ENCODE measurements at regions not wholly inside any gene's neighbourhood (a gene's known extent, or its start where the extent isn't known, plus 50 kb on each side); places are given as distances from the start of the nearest gene placed in this dataset.

- Histone ChIP-seq H3K4me3 (no peak overlapping the region), H3K9me3 (replicated peaks) (no peaks in the 10 kb centered on the region), H3K27ac (no peak overlapping the region), H3K27me3 (replicated peaks) (no peaks in the 10 kb centered on the region), H3K36me3 (no peaks in the 10 kb centered on the region; the same call in 1 of the 2 replicates), H3K4me1 (replicated peaks) (peaks cover 31% of the 10 kb centered on the region)
- DNase-seq (ENCODE audit: low read depth in 1 of 2, low spot score in 2 of 2), result no peak
These were observed 99.4 kb upstream of the MAP3K1 start for GRCh38 chr5:56715986-56716385.

- H3K27ac ChIP-seq, result no peak overlapping the region
- no peaks in the 10 kb centered on the region; the same call in 1 of the 2 replicates for H3K36me3 ChIP-seq
- DNase-seq (ENCODE audit: low read depth in 1 of 2, low spot score in 2 of 2), result no peak
- H3K9me3 ChIP-seq (replicated peaks), result no peaks in the 10 kb centered on the region
- no peaks in the 10 kb centered on the region for H3K27me3 ChIP-seq (replicated peaks)
- peaks cover 37% of the 10 kb centered on the region for H3K4me1 ChIP-seq (replicated peaks)
- H3K4me3 ChIP-seq, result no peak overlapping the region
These were observed 102.3 kb upstream of the MAP3K1 start for GRCh38 chr5:56712895-56713591.

GRCh38 chr5:56710826-56711590 is 104.3 kb upstream of the MAP3K1 start:
- H3K4me1 ChIP-seq (replicated peaks), result peaks cover 25% of the 10 kb centered on the region
- peak; percentile 68 to 91 for DNase-seq (ENCODE audit: low read depth in 1 of 2, low spot score in 2 of 2)
- no peaks in the 10 kb centered on the region for H3K27me3 ChIP-seq (replicated peaks)
- no peaks in the 10 kb centered on the region; the same call in 1 of the 2 replicates for H3K36me3 ChIP-seq
- H3K9me3 ChIP-seq (replicated peaks), result no peaks in the 10 kb centered on the region
- peak overlapping the region; percentile 78 for H3K27ac ChIP-seq
- no peak overlapping the region for H3K4me3 ChIP-seq

GRCh38 chr5:56706504-56706903 is 108.8 kb upstream of the MAP3K1 start:
- Histone ChIP-seq H3K9me3 (replicated peaks) (no peaks in the 10 kb centered on the region), H3K27me3 (replicated peaks) (no peaks in the 10 kb centered on the region), H3K4me1 (replicated peaks) (peaks cover 9% of the 10 kb centered on the region), H3K27ac (no peak overlapping the region), H3K36me3 (no peaks in the 10 kb centered on the region), H3K4me3 (no peak overlapping the region)
- no peak for DNase-seq (ENCODE audit: low read depth in 1 of 2, low spot score in 2 of 2)

GRCh38 chr5:56705217-56705616 is 110.1 kb upstream of the MAP3K1 start:
- no peak overlapping the region for H3K27ac ChIP-seq
- no peaks in the 10 kb centered on the region for H3K9me3 ChIP-seq (replicated peaks)
- H3K36me3 ChIP-seq, result no peaks in the 10 kb centered on the region
- no peaks in the 10 kb centered on the region for H3K27me3 ChIP-seq (replicated peaks)
- no peak for DNase-seq (ENCODE audit: low read depth in 1 of 2, low spot score in 2 of 2)
- no peaks in the 10 kb centered on the region for H3K4me1 ChIP-seq (replicated peaks)
- no peak overlapping the region for H3K4me3 ChIP-seq

DNA sequence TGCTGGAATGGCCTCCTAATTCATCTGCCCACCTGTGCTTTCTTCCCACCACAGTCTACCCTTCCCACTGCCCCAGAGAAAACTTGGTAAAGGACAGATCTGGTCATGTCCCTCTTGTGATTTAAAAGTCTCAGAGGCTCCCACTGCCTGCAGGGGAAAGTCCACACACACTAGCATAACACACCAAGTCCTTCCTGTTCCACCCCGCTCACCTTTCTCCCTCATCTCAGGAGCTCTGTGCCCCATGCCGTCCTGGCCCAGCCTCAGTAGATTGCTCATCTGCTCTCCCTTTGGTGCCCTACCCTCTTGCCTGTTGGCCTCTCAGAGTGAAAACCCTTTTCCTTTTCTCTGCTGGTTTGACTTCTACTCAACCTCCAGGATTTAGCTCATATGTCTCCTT is 111.4 kb upstream of the MAP3K1 start:
- DNase-seq (ENCODE audit: low read depth in 1 of 2, low spot score in 2 of 2), result no peak
- Histone ChIP-seq H3K9me3 (replicated peaks) (no peaks in the 10 kb centered on the region), H3K27ac (no peak overlapping the region), H3K36me3 (no peaks in the 10 kb centered on the region), H3K4me3 (no peak overlapping the region), H3K4me1 (replicated peaks) (peaks cover 2% of the 10 kb centered on the region; the same call in 1 of the 2 replicates), H3K27me3 (replicated peaks) (no peaks in the 10 kb centered on the region)

DNA sequence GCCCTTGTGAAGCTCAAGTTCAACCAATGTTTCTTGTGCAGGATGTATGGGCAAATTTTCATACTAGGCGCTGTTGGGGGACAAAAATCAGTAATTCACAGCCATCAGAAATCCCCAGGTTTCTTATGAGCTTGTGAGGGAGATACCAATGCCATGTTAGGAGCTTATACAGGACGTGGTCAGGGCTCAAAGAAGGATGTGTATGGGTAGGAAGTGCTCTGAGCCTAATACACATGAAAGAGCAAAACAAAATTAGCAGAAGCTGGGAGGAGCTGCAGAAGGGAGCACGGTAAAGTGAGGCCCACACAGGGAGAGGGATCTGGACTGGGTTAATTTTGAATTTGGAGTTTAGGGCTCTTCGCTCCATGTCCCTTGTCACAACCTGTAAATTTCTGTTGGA is 114.6 kb upstream of the MAP3K1 start:
- Histone ChIP-seq H3K27me3 (replicated peaks) (no peaks in the 10 kb centered on the region), H3K9me3 (replicated peaks) (no peaks in the 10 kb centered on the region)

GRCh38 chr5:56699538-56699937 is 115.8 kb upstream of the MAP3K1 start:
- H3K27me3 ChIP-seq (replicated peaks), result no peaks in the 10 kb centered on the region
- DNase-seq (ENCODE audit: low read depth in 1 of 2, low spot score in 2 of 2), result no peak
- H3K4me3 ChIP-seq, result no peak overlapping the region
- peaks cover 9% of the 10 kb centered on the region; the same call in 1 of the 2 replicates for H3K4me1 ChIP-seq (replicated peaks)
- H3K9me3 ChIP-seq (replicated peaks), result no peaks in the 10 kb centered on the region
- H3K36me3 ChIP-seq, result no peaks in the 10 kb centered on the region
- no peak overlapping the region for H3K27ac ChIP-seq

More for the DNA sequence above, 114.6 kb upstream of the MAP3K1 start:
- no peak for DNase-seq (ENCODE audit: low read depth in 1 of 2, low spot score in 2 of 2)
- Histone ChIP-seq H3K27ac (no peak overlapping the region), H3K4me3 (no peak overlapping the region), H3K36me3 (no peaks in the 10 kb centered on the region), H3K4me1 (replicated peaks) (peaks cover 9% of the 10 kb centered on the region; the same call in 1 of the 2 replicates)

- Histone ChIP-seq H3K4me1 (replicated peaks) (peaks cover 9% of the 10 kb centered on the region; the same call in 1 of the 2 replicates), H3K36me3 (no peaks in the 10 kb centered on the region), H3K9me3 (replicated peaks) (no peaks in the 10 kb centered on the region), H3K27ac (no peak overlapping the region), H3K4me3 (no peak overlapping the region), H3K27me3 (replicated peaks) (no peaks in the 10 kb centered on the region)
- no peak for DNase-seq (ENCODE audit: low read depth in 1 of 2, low spot score in 2 of 2)
These were observed 116.6 kb upstream of the MAP3K1 start for GRCh38 chr5:56698463-56699381.

GRCh38 chr5:56696900-56697299 is 118.4 kb upstream of the MAP3K1 start:
- H3K27me3 ChIP-seq (replicated peaks), result no peaks in the 10 kb centered on the region
- H3K4me1 ChIP-seq (replicated peaks), result peaks cover 9% of the 10 kb centered on the region; the same call in 1 of the 2 replicates
- H3K4me3 ChIP-seq, result no peak overlapping the region
- H3K9me3 ChIP-seq (replicated peaks), result no peaks in the 10 kb centered on the region
- no peak overlapping the region for H3K27ac ChIP-seq
- DNase-seq (ENCODE audit: low read depth in 1 of 2, low spot score in 2 of 2), result no peak
- H3K36me3 ChIP-seq, result no peaks in the 10 kb centered on the region

DNA sequence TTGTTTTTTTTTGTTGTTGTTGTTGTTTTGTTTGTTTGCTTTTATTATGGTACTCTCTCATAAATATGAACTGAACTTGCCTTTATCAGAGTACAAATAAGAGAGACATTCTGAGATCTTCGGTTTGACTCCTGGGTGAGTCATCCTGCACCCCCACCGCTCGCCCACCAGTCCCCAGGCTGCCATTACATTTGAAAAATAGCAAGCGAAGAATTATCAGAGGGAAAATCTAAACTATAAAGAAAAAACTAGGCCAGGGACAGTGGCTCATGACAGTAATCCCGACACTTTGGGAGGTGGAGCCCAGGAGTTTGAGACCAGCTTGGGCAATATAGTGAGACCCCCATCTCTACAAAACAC is 122.1 kb upstream of the MAP3K1 start:
- H3K27ac ChIP-seq, result no peak overlapping the region
- H3K4me1 ChIP-seq (replicated peaks), result no peaks in the 10 kb centered on the region
- no peaks in the 10 kb centered on the region for H3K27me3 ChIP-seq (replicated peaks)
- no peak for DNase-seq (ENCODE audit: low read depth in 1 of 2, low spot score in 2 of 2)
- H3K4me3 ChIP-seq, result no peak overlapping the region
- H3K36me3 ChIP-seq, result no peaks in the 10 kb centered on the region
- H3K9me3 ChIP-seq (replicated peaks), result no peaks in the 10 kb centered on the region

DNA sequence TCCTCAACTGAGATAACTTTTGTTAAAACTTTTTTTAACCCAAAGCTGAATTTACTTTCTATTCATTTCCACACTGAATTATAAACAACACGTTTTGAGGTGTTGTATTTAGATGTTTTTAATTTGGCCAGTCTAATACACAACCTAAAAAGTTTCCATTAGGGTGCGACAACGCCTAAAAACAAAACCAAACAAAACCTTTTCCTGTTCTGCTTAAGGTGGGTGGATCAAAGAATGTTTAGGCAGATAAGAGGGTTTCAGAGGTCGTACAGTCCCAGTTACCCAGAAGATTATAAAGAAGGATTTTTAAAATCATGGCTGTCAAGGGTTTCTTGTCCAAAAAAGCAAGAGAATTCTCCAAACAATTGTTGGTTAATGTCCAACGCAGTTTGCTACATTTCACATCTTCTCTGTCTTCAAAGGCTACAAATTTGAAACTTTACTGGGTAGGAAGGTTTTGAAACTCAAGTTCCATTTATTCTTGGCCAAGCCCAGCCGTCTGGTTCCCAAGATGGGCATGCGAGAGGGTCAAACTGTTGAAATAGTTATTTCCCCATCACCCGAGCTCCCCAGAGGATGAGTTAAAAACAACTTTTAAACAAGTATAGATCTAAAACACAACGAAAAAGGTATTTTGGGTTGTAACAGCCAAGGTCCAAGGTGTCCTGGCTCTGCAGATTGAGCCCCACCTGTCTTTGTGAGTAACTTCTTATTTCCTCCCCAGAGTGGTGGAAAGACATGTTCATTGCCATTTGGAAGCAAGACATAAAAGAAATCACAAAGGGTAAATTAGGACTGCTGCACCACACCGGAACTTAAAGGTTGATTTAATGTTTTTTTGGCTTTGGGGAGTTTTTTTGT is 122.8 kb upstream of the MAP3K1 start:
- no peaks in the 10 kb centered on the region for H3K27me3 ChIP-seq (replicated peaks)
- H3K4me1 ChIP-seq (replicated peaks), result no peaks in the 10 kb centered on the region
- no peak overlapping the region for H3K4me3 ChIP-seq
- H3K9me3 ChIP-seq (replicated peaks), result no peaks in the 10 kb centered on the region
- DNase-seq (ENCODE audit: low read depth in 1 of 2, low spot score in 2 of 2), result no peak
- H3K36me3 ChIP-seq, result no peaks in the 10 kb centered on the region
- no peak overlapping the region for H3K27ac ChIP-seq

DNA sequence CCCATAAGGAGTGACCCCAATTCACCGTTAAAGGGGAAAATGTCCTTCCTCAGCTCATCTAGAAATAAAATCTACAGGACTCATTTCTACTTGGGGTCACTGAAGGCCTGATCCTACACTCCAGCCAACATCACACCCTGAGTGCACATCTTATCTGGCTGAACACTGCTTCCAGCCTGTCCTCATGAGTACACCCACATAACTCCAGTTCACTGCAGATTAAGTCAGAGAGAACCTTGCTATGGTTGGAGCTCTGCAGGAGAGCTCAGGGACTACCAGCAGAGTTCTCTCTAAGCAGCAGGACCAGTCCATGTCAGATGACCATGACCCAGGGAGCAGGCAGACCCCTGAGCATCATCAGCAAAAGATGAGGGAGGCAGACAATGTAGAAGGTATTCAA is 126.9 kb upstream of the MAP3K1 start:
- H3K36me3 ChIP-seq, result no peaks in the 10 kb centered on the region
- no peaks in the 10 kb centered on the region for H3K9me3 ChIP-seq (replicated peaks)
- no peak for DNase-seq (ENCODE audit: low read depth in 1 of 2, low spot score in 2 of 2)
- no peaks in the 10 kb centered on the region for H3K27me3 ChIP-seq (replicated peaks)
- H3K4me1 ChIP-seq (replicated peaks), result no peaks in the 10 kb centered on the region
- no peak overlapping the region for H3K4me3 ChIP-seq
- H3K27ac ChIP-seq, result no peak overlapping the region
